ENCODE measurements at regions not wholly inside any gene's neighbourhood (a gene's known extent, or its start where the extent isn't known, plus 50 kb on each side); places are given as distances from the start of the nearest gene placed in this dataset.

DNA sequence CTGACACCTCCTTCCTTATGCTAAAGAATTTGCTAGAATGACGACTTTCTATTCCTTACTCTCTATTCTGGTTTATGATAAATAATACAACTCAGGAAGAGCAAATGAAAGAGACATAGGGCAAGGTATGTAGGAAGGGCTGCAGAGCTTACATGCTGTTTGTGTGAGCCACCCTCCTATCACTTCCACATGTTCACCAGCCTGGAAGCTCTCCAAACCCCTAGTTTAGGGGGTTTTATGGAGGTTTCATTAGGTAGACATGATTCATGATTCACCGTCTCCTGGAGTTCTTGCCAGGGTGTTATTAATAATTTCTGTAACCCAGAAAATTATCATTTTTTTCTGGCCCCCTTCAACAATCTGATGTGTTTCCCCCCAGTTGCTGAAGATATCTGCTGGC lies 172.1 kb upstream of the COL8A1 start:
- H3K9me3 ChIP-seq = no peaks in the 10 kb centered on the region
- TF ChIP-seq, protein P1, sequence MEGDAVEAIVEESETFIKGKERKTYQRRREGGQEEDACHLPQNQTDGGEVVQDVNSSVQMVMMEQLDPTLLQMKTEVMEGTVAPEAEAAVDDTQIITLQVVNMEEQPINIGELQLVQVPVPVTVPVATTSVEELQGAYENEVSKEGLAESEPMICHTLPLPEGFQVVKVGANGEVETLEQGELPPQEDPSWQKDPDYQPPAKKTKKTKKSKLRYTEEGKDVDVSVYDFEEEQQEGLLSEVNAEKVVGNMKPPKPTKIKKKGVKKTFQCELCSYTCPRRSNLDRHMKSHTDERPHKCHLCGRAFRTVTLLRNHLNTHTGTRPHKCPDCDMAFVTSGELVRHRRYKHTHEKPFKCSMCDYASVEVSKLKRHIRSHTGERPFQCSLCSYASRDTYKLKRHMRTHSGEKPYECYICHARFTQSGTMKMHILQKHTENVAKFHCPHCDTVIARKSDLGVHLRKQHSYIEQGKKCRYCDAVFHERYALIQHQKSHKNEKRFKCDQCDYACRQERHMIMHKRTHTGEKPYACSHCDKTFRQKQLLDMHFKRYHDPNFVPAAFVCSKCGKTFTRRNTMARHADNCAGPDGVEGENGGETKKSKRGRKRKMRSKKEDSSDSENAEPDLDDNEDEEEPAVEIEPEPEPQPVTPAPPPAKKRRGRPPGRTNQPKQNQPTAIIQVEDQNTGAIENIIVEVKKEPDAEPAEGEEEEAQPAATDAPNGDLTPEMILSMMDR (IDR thresholded peaks at IDR 0.05) = no peak
- no peak for TF ChIP-seq POLR2A (IDR thresholded peaks at IDR 0.05)
- TF ChIP-seq POLR2AphosphoS5 (IDR thresholded peaks at IDR 0.05) = no peak
- no peaks in the 10 kb centered on the region for H3K36me3 ChIP-seq
- no peak overlapping the region for H3K27ac ChIP-seq
- no peak for DNase-seq (ENCODE audit: low spot score in 2 of 2)
- intact Hi-C loops (cut with DNase I; ENCODE audit: low total_unique reads) = no loop called here
- no peaks in the 10 kb centered on the region for H3K27me3 ChIP-seq
- no peaks in the 10 kb centered on the region for H3K4me1 ChIP-seq
- H3K4me3 ChIP-seq = no peak overlapping the region

GRCh38 chr3:99458013-99458412 lies 180.4 kb upstream of the COL8A1 start:
- TF ChIP-seq POLR2AphosphoS5 (IDR thresholded peaks at IDR 0.05) = no peak
- TF ChIP-seq POLR2A (IDR thresholded peaks at IDR 0.05) = no peak
- no peaks in the 10 kb centered on the region for H3K27me3 ChIP-seq
- no peak for DNase-seq (ENCODE audit: low spot score in 2 of 2)
- intact Hi-C loops (cut with DNase I; ENCODE audit: low total_unique reads) = no loop called here
- H3K9me3 ChIP-seq = peaks cover 0 to 6% of the 10 kb centered on the region in 2 donors
- H3K4me3 ChIP-seq = no peak overlapping the region
- no peak overlapping the region for H3K27ac ChIP-seq
- H3K36me3 ChIP-seq = no peaks in the 10 kb centered on the region
- no peaks in the 10 kb centered on the region for H3K4me1 ChIP-seq

DNA sequence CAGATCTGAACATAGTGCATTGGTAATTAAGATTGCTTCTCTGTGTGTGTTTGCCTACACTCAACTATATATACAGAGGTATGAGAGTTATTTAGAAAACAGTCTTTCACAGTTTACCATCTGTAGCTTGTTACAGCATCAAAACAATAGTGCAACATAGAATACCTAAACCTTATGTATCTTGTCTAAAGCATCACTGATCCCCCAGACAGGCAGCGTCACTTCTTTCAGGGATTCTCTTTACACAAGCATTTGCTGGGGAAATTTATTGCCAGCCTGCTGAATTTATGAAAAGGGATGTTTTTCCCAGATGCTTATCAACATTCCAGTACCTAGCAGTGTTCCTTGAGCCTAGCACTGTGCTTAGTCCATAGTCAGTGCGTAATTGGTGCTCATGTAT lies 195.8 kb upstream of the COL8A1 start:
- Histone ChIP-seq H3K27me3 (no peaks in the 10 kb centered on the region), H3K27ac (no peak overlapping the region), H3K4me1 (no peaks in the 10 kb centered on the region), H3K36me3 (no peaks in the 10 kb centered on the region), H3K4me3 (no peak overlapping the region), H3K9me3 (peaks cover 0 to 8% of the 10 kb centered on the region in 2 donors)
- DNase-seq (ENCODE audit: low spot score in 2 of 2) = no peak
- TF ChIP-seq POLR2A (IDR thresholded peaks at IDR 0.05) = no peak
- TF ChIP-seq, protein P1 (IDR thresholded peaks at IDR 0.05) = no peak
- no peak for TF ChIP-seq POLR2AphosphoS5 (IDR thresholded peaks at IDR 0.05)
- intact Hi-C loops (cut with DNase I; ENCODE audit: low total_unique reads) = no loop called here

DNA sequence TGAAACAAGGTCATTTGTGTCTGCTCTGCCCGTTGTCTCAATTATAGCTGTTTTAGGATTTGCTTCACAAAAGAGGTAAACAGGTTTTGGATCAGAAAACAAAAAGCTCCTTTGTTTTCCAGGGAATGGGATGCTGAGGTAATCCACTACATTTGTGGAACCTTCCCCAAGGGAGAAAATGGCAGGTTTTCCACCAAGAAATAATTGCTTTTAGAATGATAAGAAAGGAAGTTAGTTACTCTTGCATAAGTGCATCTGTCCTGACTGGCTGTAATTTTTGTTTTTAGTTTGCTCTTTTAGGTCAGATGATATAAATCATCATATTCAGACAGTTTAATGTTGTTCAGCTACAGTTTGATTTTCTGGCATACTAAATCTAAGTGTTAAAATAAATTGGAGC lies 198.5 kb upstream of the COL8A1 start:
- Histone ChIP-seq H3K4me3 (no peak overlapping the region), H3K36me3 (no peaks in the 10 kb centered on the region), H3K27me3 (no peaks in the 10 kb centered on the region), H3K27ac (no peak overlapping the region), H3K9me3 (peaks cover 6 to 8% of the 10 kb centered on the region in 2 donors), H3K4me1 (no peaks in the 10 kb centered on the region)
- no peak for DNase-seq (ENCODE audit: low spot score in 2 of 2)
- intact Hi-C loops (cut with DNase I; ENCODE audit: low total_unique reads) = no loop called here
- TF ChIP-seq POLR2AphosphoS5 (IDR thresholded peaks at IDR 0.05) = no peak
- TF ChIP-seq POLR2A (IDR thresholded peaks at IDR 0.05) = no peak
- TF ChIP-seq, protein P1 (IDR thresholded peaks at IDR 0.05) = no peak

DNA sequence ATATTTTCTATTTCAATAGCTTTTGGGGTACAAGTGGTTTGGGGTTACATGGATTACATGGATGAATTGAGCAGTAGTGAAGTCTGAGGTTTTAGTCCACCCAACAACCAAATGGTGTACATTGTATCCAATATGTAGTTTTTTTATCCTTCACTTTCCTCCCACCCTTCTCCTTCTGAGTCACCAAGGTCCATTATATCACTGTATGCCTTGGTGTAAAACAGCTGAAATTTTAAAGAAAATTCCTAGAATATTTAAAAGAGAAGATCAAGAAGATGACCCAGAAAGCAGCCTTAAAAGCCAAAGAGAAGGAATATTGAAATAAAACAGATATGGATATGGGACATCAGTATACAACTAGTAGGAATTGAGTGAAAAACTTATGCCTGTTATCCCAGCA lies 204.2 kb upstream of the COL8A1 start:
- Histone ChIP-seq H3K36me3 (no peaks in the 10 kb centered on the region), H3K27ac (no peak overlapping the region), H3K9me3 (peaks cover 6 to 8% of the 10 kb centered on the region in 2 donors), H3K27me3 (no peaks in the 10 kb centered on the region), H3K4me3 (no peak overlapping the region), H3K4me1 (no peaks in the 10 kb centered on the region)
- intact Hi-C loops (cut with DNase I; ENCODE audit: low total_unique reads) = no loop called here
- TF ChIP-seq POLR2A (IDR thresholded peaks at IDR 0.05) = no peak
- TF ChIP-seq, protein P1 (IDR thresholded peaks at IDR 0.05) = no peak
- TF ChIP-seq POLR2AphosphoS5 (IDR thresholded peaks at IDR 0.05) = no peak
- no peak for DNase-seq (ENCODE audit: low spot score in 2 of 2)
